ENCODE measurements at regions not wholly inside any gene's neighbourhood (a gene's known extent, or its start where the extent isn't known, plus 50 kb on each side); places are given as distances from the start of the nearest gene placed in this dataset.
"Not testable (repeated sequence)": the region's sequence is repeated elsewhere in the genome, so short reads cannot be mapped to it uniquely, and the experiment has no call there.

DNA sequence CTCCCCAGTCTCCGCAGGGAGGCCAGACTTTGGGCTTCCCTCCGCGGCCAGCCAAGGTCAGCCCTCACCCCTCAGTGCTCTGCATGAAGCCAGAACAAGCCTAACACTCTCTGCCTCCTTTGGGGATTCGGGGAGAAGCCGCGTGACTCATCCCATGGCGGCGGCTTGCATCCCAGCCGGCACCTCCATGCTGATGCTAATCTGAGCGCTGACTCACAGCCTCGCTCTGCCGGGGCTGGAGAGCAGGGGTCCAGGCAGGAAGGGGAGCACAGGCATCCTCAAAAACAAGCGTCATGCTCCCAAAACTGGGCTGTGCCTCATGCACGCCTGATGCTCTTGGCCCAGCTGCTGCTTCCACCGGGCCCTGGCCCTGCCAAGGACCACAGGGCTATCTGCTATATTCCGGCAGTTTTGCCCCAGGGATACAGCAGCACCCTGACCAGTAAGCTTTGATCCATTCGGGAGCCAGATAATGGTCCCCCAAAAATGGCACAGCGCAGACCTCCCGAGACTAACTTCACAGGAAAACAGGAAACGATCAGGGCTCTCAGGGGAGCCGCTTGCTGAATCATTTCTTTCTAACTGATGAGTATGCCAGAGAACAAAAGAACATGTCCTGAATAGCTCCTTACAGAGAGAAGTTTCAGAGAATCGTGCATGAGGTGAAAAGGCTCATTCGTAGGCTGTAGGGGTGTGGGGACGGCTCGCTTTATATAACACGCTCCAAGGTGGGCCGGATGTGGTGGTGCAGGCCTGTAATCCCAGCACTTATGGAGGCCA, 254.4 kb upstream of the USP9Y start:
- TF ChIP-seq, protein P1, sequence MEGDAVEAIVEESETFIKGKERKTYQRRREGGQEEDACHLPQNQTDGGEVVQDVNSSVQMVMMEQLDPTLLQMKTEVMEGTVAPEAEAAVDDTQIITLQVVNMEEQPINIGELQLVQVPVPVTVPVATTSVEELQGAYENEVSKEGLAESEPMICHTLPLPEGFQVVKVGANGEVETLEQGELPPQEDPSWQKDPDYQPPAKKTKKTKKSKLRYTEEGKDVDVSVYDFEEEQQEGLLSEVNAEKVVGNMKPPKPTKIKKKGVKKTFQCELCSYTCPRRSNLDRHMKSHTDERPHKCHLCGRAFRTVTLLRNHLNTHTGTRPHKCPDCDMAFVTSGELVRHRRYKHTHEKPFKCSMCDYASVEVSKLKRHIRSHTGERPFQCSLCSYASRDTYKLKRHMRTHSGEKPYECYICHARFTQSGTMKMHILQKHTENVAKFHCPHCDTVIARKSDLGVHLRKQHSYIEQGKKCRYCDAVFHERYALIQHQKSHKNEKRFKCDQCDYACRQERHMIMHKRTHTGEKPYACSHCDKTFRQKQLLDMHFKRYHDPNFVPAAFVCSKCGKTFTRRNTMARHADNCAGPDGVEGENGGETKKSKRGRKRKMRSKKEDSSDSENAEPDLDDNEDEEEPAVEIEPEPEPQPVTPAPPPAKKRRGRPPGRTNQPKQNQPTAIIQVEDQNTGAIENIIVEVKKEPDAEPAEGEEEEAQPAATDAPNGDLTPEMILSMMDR (conservative IDR thresholded peaks at IDR 0.05; ENCODE audit: low read length): not testable (repeated sequence)
- TF ChIP-seq EZH2phosphoT487 (IDR thresholded peaks at IDR 0.05; ENCODE audit: borderline replicate concordance, low read depth, low read length): not testable (repeated sequence)
